ENCODE measurements at regions not wholly inside any gene's neighbourhood (a gene's known extent, or its start where the extent isn't known, plus 50 kb on each side); places are given as distances from the start of the nearest gene placed in this dataset.

DNA sequence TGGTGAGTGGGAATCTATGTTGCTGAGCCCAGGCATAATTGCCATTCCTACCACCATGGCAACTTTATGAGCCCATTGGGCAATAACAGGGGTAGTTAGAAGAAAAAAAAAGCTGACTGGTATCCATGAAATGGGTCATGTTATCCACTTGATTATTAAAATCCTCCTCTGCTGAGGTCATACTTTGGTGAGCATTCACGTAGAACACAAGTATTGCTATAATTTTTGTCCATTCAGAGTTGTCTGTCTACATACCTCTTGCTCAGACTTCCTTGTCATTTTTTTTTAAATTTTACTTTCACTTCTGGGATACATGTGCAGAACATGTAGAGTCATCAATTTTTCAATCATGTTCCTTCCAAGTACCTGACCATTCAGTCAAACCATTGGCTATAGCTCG is 780.8 kb upstream of the ARRDC3 start:
- TF ChIP-seq CTCF (conservative IDR thresholded peaks at IDR 0.05; ENCODE audit: low read length) (no peak), EZH2phosphoT487 (IDR thresholded peaks at IDR 0.05; ENCODE audit: borderline replicate concordance, low read depth, low read length) (no peak)

All from OCI-LY7 (cell line).